HepG2 (cell line): ENCODE measurements at regions not wholly inside any gene's neighbourhood (a gene's known extent, or its start where the extent isn't known, plus 50 kb on each side); places are given as distances from the start of the nearest gene placed in this dataset.

Source experiments
- CSRNP1 ChIP-seq: sonication (generic); formaldehyde crosslinking; IDR thresholded peaks from 2 replicates; pipeline ENCODE4 v1.8.1; 2023; ENCODE audit warnings: mild to moderate bottlenecking, missing genetic modification reagents
- FOXA1 ChIP-seq, 2 experiments: fragments of 450-650 bp in 1 of 2; sonication (generic) in 1 of 2; formaldehyde crosslinking in 1 of 2; IDR thresholded peaks; 2 replicates each; pipeline versions ENCODE4 v1.4.0 to v1.6.1; 2016 to 2020; ENCODE audit warnings: missing genetic modification reagents in 1 of 2
- ISX ChIP-seq: sonication (generic); formaldehyde crosslinking; conservative IDR thresholded peaks from 2 replicates; pipeline ENCODE4 v1.5.0; 2020; ENCODE audit warnings: missing genetic modification reagents
- KDM4B ChIP-seq: sonication (generic); formaldehyde crosslinking; IDR thresholded peaks from 2 replicates; pipeline ENCODE4 v1.4.0; 2020; ENCODE audit warnings: missing genetic modification reagents
- KLF13 ChIP-seq: sonication (generic); formaldehyde crosslinking; IDR thresholded peaks from 2 replicates; pipeline ENCODE4 v1.4.0; 2020; ENCODE audit warnings: mild to moderate bottlenecking, missing genetic modification reagents
- LCORL ChIP-seq, 2 experiments: fragments of 450-650 bp in 1 of 2; sonication (generic) in 1 of 2; formaldehyde crosslinking in 1 of 2; IDR thresholded peaks; 2 replicates each; pipeline versions ENCODE4 v1.5.0 to v1.6.1; 2017 to 2020; ENCODE audit warnings: antibody characterized with exemption in 1 of 2, missing genetic modification reagents in 1 of 2
- MAFK ChIP-seq, 2 experiments: IDR thresholded peaks in 1 of 2; conservative IDR thresholded peaks in 1 of 2; 2 replicates each; pipeline ENCODE4 v1.6.1; 2011; ENCODE audit warnings: improper control_type of control experiment in 2 of 2, low read length in 2 of 2
- NCOR1 ChIP-seq: fragments of 200-600 bp; sonication (generic); IDR thresholded peaks from 2 replicates; pipeline ENCODE4 v1.7.0; 2017; ENCODE audit warnings: antibody characterized with exemption, low read length, borderline replicate concordance
- RFXAP ChIP-seq: sonication (generic); formaldehyde crosslinking; IDR thresholded peaks from 2 replicates; pipeline ENCODE4 v1.4.0; 2020; ENCODE audit warnings: missing genetic modification reagents, borderline replicate concordance
- SMAD3 ChIP-seq: sonication (generic); formaldehyde crosslinking; IDR thresholded peaks from 2 replicates; pipeline ENCODE4 v1.4.0; 2020; ENCODE audit warnings: missing genetic modification reagents
- U2AF1 ChIP-seq: fragments of 200-400 bp; formaldehyde crosslinking; optimal IDR thresholded peaks from 2 replicates; pipeline ENCODE3; 2017; ENCODE audit warnings: mild to moderate bottlenecking, low read depth, low read length
- XRCC5 ChIP-seq: fragments of 200-400 bp; formaldehyde crosslinking; optimal IDR thresholded peaks from 2 replicates; pipeline ENCODE3; 2017; ENCODE audit warnings: mild to moderate bottlenecking, low read length
- ZBTB39 ChIP-seq: sonication (generic); formaldehyde crosslinking; IDR thresholded peaks from 2 replicates; pipeline ENCODE4 v1.5.0; 2020; ENCODE audit warnings: missing genetic modification reagents
- ZBTB4 ChIP-seq: sonication (generic); formaldehyde crosslinking; IDR thresholded peaks from 2 replicates; pipeline ENCODE4 v1.4.0; 2020; ENCODE audit warnings: missing genetic modification reagents, mild to moderate bottlenecking, borderline replicate concordance
- ZMYM4 ChIP-seq: sonication (generic); formaldehyde crosslinking; IDR thresholded peaks from 2 replicates; pipeline ENCODE4 v1.8.1; 2023; ENCODE audit warnings: mild to moderate bottlenecking, missing genetic modification reagents
- ZNF10 ChIP-seq: sonication (generic); formaldehyde crosslinking; IDR thresholded peaks from 2 replicates; pipeline ENCODE4 v1.4.0; 2020; ENCODE audit warnings: mild to moderate bottlenecking, low read depth, missing genetic modification reagents, borderline replicate concordance
- ZNF333 ChIP-seq: sonication (generic); formaldehyde crosslinking; IDR thresholded peaks from 2 replicates; pipeline ENCODE4 v1.4.0; 2020; ENCODE audit warnings: mild to moderate bottlenecking, missing genetic modification reagents, borderline replicate concordance
- ZNF430 ChIP-seq: sonication (generic); formaldehyde crosslinking; IDR thresholded peaks from 2 replicates; pipeline ENCODE4 v1.9.0; 2021; ENCODE audit warnings: mild to moderate bottlenecking, missing genetic modification reagents
- ZNF432 ChIP-seq: sonication (generic); formaldehyde crosslinking; IDR thresholded peaks from 2 replicates; pipeline ENCODE4 v1.5.0; 2020; ENCODE audit warnings: missing genetic modification reagents, mild to moderate bottlenecking, borderline replicate concordance
- ZNF484 ChIP-seq: sonication (generic); formaldehyde crosslinking; IDR thresholded peaks from 2 replicates; pipeline ENCODE4 v1.5.1; 2020; ENCODE audit warnings: mild to moderate bottlenecking, low read depth, missing genetic modification reagents, borderline replicate concordance
- ZNF615 ChIP-seq: sonication (generic); formaldehyde crosslinking; IDR thresholded peaks from 2 replicates; pipeline ENCODE4 v1.5.0; 2020; ENCODE audit warnings: mild to moderate bottlenecking, missing genetic modification reagents, borderline replicate concordance
- TF ChIP-seq, protein P1 (sequence below): sonication (generic); formaldehyde crosslinking; IDR thresholded peaks from 2 replicates; pipeline ENCODE4 v1.4.0; 2020; ENCODE audit warnings: missing genetic modification reagents, borderline replicate concordance

DNA sequence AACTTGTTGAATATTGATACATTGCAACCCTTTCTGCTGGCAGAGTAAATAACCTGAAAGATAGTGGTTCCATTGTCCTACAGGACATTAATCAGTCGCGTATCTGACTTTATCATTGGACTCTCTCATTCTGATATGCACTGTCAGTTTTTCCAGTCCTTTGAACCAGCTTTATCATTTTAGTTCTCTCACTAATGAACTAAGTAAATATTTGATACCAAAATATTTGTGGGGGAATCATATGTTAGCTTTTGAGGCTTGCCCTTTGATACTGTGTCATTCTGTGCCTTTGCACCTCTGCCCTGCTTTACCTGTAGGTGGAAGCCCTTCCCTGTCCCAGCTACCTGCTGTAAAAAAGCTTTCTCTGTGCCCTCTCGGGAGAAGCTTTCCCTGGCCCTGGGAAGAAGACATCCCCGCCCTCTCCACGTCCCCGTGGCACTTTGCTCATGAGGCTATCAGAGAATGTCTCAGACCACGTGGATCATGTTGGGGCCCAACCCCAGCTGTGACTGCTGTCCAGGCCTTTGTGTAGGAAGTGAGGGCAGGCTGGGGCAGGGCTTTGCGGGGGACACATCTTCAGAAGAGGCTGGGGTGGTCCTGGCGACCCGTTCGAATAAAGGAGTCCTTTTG is 117.8 kb upstream of the NXT1 start (continued):
- no peak for TF ChIP-seq ZBTB4 (CRISPR knock-in tag)
- no peak for TF ChIP-seq XRCC5
- TF ChIP-seq ZNF333 = no peak
- no peak for TF ChIP-seq ZNF615
- no peak for TF ChIP-seq MAFK (conservative IDR thresholded peaks at IDR 0.05 in 1 of 2, IDR thresholded peaks at IDR 0.05 in 1 of 2; ENCODE audit: low read length in 2 of 2)
- no peak for TF ChIP-seq ZNF10 (CRISPR knock-in tag)
- peak; percentile 51; the same call in 1 of the 2 replicates for TF ChIP-seq NCOR1
- no peak for TF ChIP-seq ZNF432 (CRISPR knock-in tag)
- peak; percentile 43; the same call in 1 of the 2 replicates for TF ChIP-seq FOXA1 (IDR thresholded peaks at IDR 0.05)
- TF ChIP-seq FOXA1 (CRISPR knock-in tag; IDR thresholded peaks at IDR 0.05) = peak; percentile 79
- peak; percentile 42; the same call in 1 of the 2 replicates for TF ChIP-seq ZNF430 (CRISPR knock-in tag)
- no peak for TF ChIP-seq CSRNP1 (CRISPR knock-in tag)
- TF ChIP-seq LCORL (IDR thresholded peaks at IDR 0.05) = no peak
- TF ChIP-seq LCORL (CRISPR knock-in tag; IDR thresholded peaks at IDR 0.05) = no peak
- no peak for TF ChIP-seq KLF13 (CRISPR knock-in tag)
- no peak for TF ChIP-seq ZMYM4
- no peak for TF ChIP-seq SMAD3 (CRISPR knock-in tag)
- TF ChIP-seq RFXAP (CRISPR knock-in tag) = no peak
- no peak for TF ChIP-seq KDM4B (CRISPR knock-in tag)
- no peak for TF ChIP-seq U2AF1
- no peak for TF ChIP-seq ISX
- no peak for TF ChIP-seq ZNF484 (CRISPR knock-in tag)
- TF ChIP-seq ZBTB39 = no peak
- TF ChIP-seq, protein P1, sequence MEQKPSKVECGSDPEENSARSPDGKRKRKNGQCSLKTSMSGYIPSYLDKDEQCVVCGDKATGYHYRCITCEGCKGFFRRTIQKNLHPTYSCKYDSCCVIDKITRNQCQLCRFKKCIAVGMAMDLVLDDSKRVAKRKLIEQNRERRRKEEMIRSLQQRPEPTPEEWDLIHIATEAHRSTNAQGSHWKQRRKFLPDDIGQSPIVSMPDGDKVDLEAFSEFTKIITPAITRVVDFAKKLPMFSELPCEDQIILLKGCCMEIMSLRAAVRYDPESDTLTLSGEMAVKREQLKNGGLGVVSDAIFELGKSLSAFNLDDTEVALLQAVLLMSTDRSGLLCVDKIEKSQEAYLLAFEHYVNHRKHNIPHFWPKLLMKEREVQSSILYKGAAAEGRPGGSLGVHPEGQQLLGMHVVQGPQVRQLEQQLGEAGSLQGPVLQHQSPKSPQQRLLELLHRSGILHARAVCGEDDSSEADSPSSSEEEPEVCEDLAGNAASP = no peak
